ENCODE measurements at regions not wholly inside any gene's neighbourhood (a gene's known extent, or its start where the extent isn't known, plus 50 kb on each side); places are given as distances from the start of the nearest gene placed in this dataset.

GRCh38 chr2:139617747-139618146, 837.6 kb upstream of the NXPH2 start:
- Histone ChIP-seq H2AFZ (ENCODE audit: low read depth, low read length) (no peak overlapping the region), H3K36me3 (replicated peaks; ENCODE audit: low read depth, low read length) (no peaks in the 10 kb centered on the region), H4K20me1 (ENCODE audit: insufficient read depth, low read length) (no peaks in the 10 kb centered on the region), H3K9ac (ENCODE audit: low read length) (no peak overlapping the region), H3K4me2 (ENCODE audit: low read length) (no peak overlapping the region), H3K79me2 (ENCODE audit: low read length) (no peaks in the 10 kb centered on the region), H3K4me1 (ENCODE audit: low read length) (peaks cover 15% of the 10 kb centered on the region), H3K9me3 (ENCODE audit: insufficient read depth, low read length) (no peaks in the 10 kb centered on the region), H3K27ac (ENCODE audit: low read length) (no peak overlapping the region), H3K4me3 (ENCODE audit: low read length) (no peak overlapping the region), H3K27me3 (ENCODE audit: low read depth, low read length) (no peaks in the 10 kb centered on the region)
- TF ChIP-seq EZH2phosphoT487 (IDR thresholded peaks at IDR 0.05; ENCODE audit: low read depth), result no peak
- TF ChIP-seq, protein P1, sequence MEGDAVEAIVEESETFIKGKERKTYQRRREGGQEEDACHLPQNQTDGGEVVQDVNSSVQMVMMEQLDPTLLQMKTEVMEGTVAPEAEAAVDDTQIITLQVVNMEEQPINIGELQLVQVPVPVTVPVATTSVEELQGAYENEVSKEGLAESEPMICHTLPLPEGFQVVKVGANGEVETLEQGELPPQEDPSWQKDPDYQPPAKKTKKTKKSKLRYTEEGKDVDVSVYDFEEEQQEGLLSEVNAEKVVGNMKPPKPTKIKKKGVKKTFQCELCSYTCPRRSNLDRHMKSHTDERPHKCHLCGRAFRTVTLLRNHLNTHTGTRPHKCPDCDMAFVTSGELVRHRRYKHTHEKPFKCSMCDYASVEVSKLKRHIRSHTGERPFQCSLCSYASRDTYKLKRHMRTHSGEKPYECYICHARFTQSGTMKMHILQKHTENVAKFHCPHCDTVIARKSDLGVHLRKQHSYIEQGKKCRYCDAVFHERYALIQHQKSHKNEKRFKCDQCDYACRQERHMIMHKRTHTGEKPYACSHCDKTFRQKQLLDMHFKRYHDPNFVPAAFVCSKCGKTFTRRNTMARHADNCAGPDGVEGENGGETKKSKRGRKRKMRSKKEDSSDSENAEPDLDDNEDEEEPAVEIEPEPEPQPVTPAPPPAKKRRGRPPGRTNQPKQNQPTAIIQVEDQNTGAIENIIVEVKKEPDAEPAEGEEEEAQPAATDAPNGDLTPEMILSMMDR (IDR thresholded peaks at IDR 0.05; ENCODE audit: low read depth, low read length), result no peak

DNA sequence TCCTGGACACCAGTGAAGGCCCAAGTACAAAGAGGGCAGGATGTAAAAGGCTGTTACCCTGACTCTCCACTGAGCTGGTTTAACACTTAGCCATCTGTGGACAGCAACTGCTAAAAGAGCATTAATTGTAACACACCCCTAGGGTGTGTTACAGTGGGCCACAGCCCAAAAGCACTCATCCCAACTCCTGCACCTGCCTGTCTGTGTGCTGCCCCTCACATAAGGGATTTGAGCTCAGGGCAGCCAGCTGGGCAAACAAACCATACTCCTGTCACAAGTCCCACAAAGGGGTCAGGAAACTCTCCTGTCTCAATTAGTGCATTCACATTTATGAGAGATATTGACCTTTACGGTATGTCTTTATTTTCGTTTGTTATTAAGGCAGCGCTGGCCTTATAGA, 833.1 kb upstream of the NXPH2 start:
- Histone ChIP-seq H2AFZ (ENCODE audit: low read depth, low read length) (no peak overlapping the region), H3K27ac (ENCODE audit: low read length) (no peak overlapping the region), H3K9me3 (ENCODE audit: insufficient read depth, low read length) (no peaks in the 10 kb centered on the region), H3K79me2 (ENCODE audit: low read length) (no peaks in the 10 kb centered on the region), H4K20me1 (ENCODE audit: insufficient read depth, low read length) (no peaks in the 10 kb centered on the region), H3K36me3 (replicated peaks; ENCODE audit: low read depth, low read length) (no peaks in the 10 kb centered on the region), H3K4me3 (ENCODE audit: low read length) (no peak overlapping the region), H3K4me2 (ENCODE audit: low read length) (no peak overlapping the region), H3K9ac (ENCODE audit: low read length) (no peak overlapping the region), H3K4me1 (ENCODE audit: low read length) (peaks cover 14% of the 10 kb centered on the region), H3K27me3 (ENCODE audit: low read depth, low read length) (no peaks in the 10 kb centered on the region)
- TF ChIP-seq, protein P1 (IDR thresholded peaks at IDR 0.05; ENCODE audit: low read depth, low read length), result no peak
- no peak for TF ChIP-seq EZH2phosphoT487 (IDR thresholded peaks at IDR 0.05; ENCODE audit: low read depth)

GRCh38 chr2:139610512-139610911, 830.3 kb upstream of the NXPH2 start:
- H3K27me3 ChIP-seq (ENCODE audit: low read depth, low read length), result no peaks in the 10 kb centered on the region
- peaks cover 2% of the 10 kb centered on the region for H3K4me1 ChIP-seq (ENCODE audit: low read length)
- no peak overlapping the region for H3K27ac ChIP-seq (ENCODE audit: low read length)
- H3K36me3 ChIP-seq (replicated peaks; ENCODE audit: low read depth, low read length), result no peaks in the 10 kb centered on the region
- TF ChIP-seq, protein P1 (IDR thresholded peaks at IDR 0.05; ENCODE audit: low read depth, low read length), result no peak
- no peak for TF ChIP-seq EZH2phosphoT487 (IDR thresholded peaks at IDR 0.05; ENCODE audit: low read depth)
- H2AFZ ChIP-seq (ENCODE audit: low read depth, low read length), result no peak overlapping the region
- no peaks in the 10 kb centered on the region for H4K20me1 ChIP-seq (ENCODE audit: insufficient read depth, low read length)
- no peak overlapping the region for H3K4me3 ChIP-seq (ENCODE audit: low read length)
- H3K9me3 ChIP-seq (ENCODE audit: insufficient read depth, low read length), result no peaks in the 10 kb centered on the region
- H3K4me2 ChIP-seq (ENCODE audit: low read length), result no peak overlapping the region
- no peaks in the 10 kb centered on the region for H3K79me2 ChIP-seq (ENCODE audit: low read length)
- no peak overlapping the region for H3K9ac ChIP-seq (ENCODE audit: low read length)

- no peak overlapping the region for H3K4me3 ChIP-seq (ENCODE audit: low read length)
- no peaks in the 10 kb centered on the region for H4K20me1 ChIP-seq (ENCODE audit: insufficient read depth, low read length)
- no peaks in the 10 kb centered on the region for H3K27me3 ChIP-seq (ENCODE audit: low read depth, low read length)
- H3K4me2 ChIP-seq (ENCODE audit: low read length), result no peak overlapping the region
- no peak for TF ChIP-seq EZH2phosphoT487 (IDR thresholded peaks at IDR 0.05; ENCODE audit: low read depth)
- TF ChIP-seq, protein P1 (IDR thresholded peaks at IDR 0.05; ENCODE audit: low read depth, low read length), result no peak
- H3K79me2 ChIP-seq (ENCODE audit: low read length), result no peaks in the 10 kb centered on the region
- H3K9ac ChIP-seq (ENCODE audit: low read length), result no peak overlapping the region
- H2AFZ ChIP-seq (ENCODE audit: low read depth, low read length), result no peak overlapping the region
- H3K27ac ChIP-seq (ENCODE audit: low read length), result no peak overlapping the region
- no peaks in the 10 kb centered on the region for H3K9me3 ChIP-seq (ENCODE audit: insufficient read depth, low read length)
- no peaks in the 10 kb centered on the region for H3K36me3 ChIP-seq (replicated peaks; ENCODE audit: low read depth, low read length)
- no peaks in the 10 kb centered on the region for H3K4me1 ChIP-seq (ENCODE audit: low read length)
Observed at GRCh38 chr2:139609109-139609508, 828.9 kb upstream of the NXPH2 start.

All from OCI-LY3 (cell line).